Osteocyte (in vitro differentiated cells): ENCODE measurements at regions not wholly inside any gene's neighbourhood (a gene's known extent, or its start where the extent isn't known, plus 50 kb on each side); places are given as distances from the start of the nearest gene placed in this dataset.

Experiments used
- DNase-seq: peaks from one replicate; pipeline ENCODE4 v3.0.0; 2021; ENCODE audit warnings: mixed read lengths; ENCODE audit not compliant: unreplicated experiment; ENCODE audit errors: extremely low spot score
- H3K27ac Mint-ChIP-seq: one replicate; pipeline ENCODE4 v1.8.0; 2021; ENCODE audit warnings: mild to moderate bottlenecking, mixed read lengths; ENCODE audit not compliant: unreplicated experiment
- H3K27me3 Mint-ChIP-seq: one replicate; pipeline ENCODE4 v1.8.0; 2021; ENCODE audit warnings: mixed read lengths; ENCODE audit not compliant: unreplicated experiment
- H3K36me3 Mint-ChIP-seq: one replicate; pipeline ENCODE4 v1.8.0; 2021; ENCODE audit warnings: mixed read lengths; ENCODE audit not compliant: unreplicated experiment
- H3K4me1 Mint-ChIP-seq: one replicate; pipeline ENCODE4 v1.8.0; 2021; ENCODE audit warnings: mixed read lengths; ENCODE audit not compliant: unreplicated experiment
- H3K4me3 Mint-ChIP-seq: one replicate; pipeline ENCODE4 v1.8.0; 2021; ENCODE audit warnings: mild to moderate bottlenecking, moderate library complexity, mixed read lengths; ENCODE audit not compliant: unreplicated experiment
- H3K9me3 Mint-ChIP-seq: one replicate; pipeline ENCODE4 v1.8.0; 2021; ENCODE audit warnings: mixed read lengths; ENCODE audit not compliant: unreplicated experiment
- CTCF ChIP-seq: fragments of 200-600 bp; sonication (generic); IDR thresholded peaks from 2 replicates; pipeline ENCODE4 v1.5.0; 2021; ENCODE audit warnings: antibody characterized with exemption, mild to moderate bottlenecking, moderate library complexity

GRCh38 chr22:47713941-47714340 lies 951.5 kb downstream of the TBC1D22A start:
- H3K4me1 Mint-ChIP-seq: no peaks in the 10 kb centered on the region
- peaks cover 20% of the 10 kb centered on the region for H3K9me3 Mint-ChIP-seq
- no peak for TF ChIP-seq CTCF
- DNase-seq: no peak
- no peaks in the 10 kb centered on the region for H3K27me3 Mint-ChIP-seq
- no peak overlapping the region for H3K27ac Mint-ChIP-seq
- no peaks in the 10 kb centered on the region for H3K36me3 Mint-ChIP-seq
- H3K4me3 Mint-ChIP-seq: no peak overlapping the region

- TF ChIP-seq CTCF: no peak
- Mint-ChIP-seq H3K36me3 (no peaks in the 10 kb centered on the region), H3K4me1 (no peaks in the 10 kb centered on the region), H3K27ac (no peak overlapping the region), H3K4me3 (no peak overlapping the region), H3K9me3 (peaks cover 16% of the 10 kb centered on the region), H3K27me3 (no peaks in the 10 kb centered on the region)
- no peak for DNase-seq
These were observed 947.7 kb downstream of the TBC1D22A start for GRCh38 chr22:47710135-47710534.

GRCh38 chr22:47705350-47705749 lies 942.9 kb downstream of the TBC1D22A start:
- H3K36me3 Mint-ChIP-seq: no peaks in the 10 kb centered on the region
- peaks cover 9% of the 10 kb centered on the region for H3K9me3 Mint-ChIP-seq
- no peak for DNase-seq
- no peak overlapping the region for H3K27ac Mint-ChIP-seq
- no peaks in the 10 kb centered on the region for H3K4me1 Mint-ChIP-seq
- no peaks in the 10 kb centered on the region for H3K27me3 Mint-ChIP-seq
- H3K4me3 Mint-ChIP-seq: no peak overlapping the region
- TF ChIP-seq CTCF: no peak

- TF ChIP-seq CTCF: no peak
- Mint-ChIP-seq H3K4me3 (no peak overlapping the region), H3K4me1 (no peaks in the 10 kb centered on the region), H3K27me3 (no peaks in the 10 kb centered on the region), H3K9me3 (no peaks in the 10 kb centered on the region), H3K27ac (no peak overlapping the region), H3K36me3 (no peaks in the 10 kb centered on the region)
- peak; percentile 36 for DNase-seq
These were observed 936.5 kb downstream of the TBC1D22A start for GRCh38 chr22:47698906-47699305.

GRCh38 chr22:47697861-47698260 lies 935.4 kb downstream of the TBC1D22A start:
- Mint-ChIP-seq H3K4me3 (no peak overlapping the region), H3K4me1 (no peaks in the 10 kb centered on the region), H3K27ac (no peak overlapping the region), H3K36me3 (no peaks in the 10 kb centered on the region), H3K9me3 (no peaks in the 10 kb centered on the region), H3K27me3 (no peaks in the 10 kb centered on the region)
- no peak for DNase-seq
- TF ChIP-seq CTCF: no peak
